HG03432 (cell line): ENCODE measurements at regions not wholly inside any gene's neighbourhood (a gene's known extent, or its start where the extent isn't known, plus 50 kb on each side); places are given as distances from the start of the nearest gene placed in this dataset.

ENCODE experiments used
- ATAC-seq: cut with Tn5 transposase; IDR thresholded peaks from one replicate; pipeline ENCODE4 v1.9.1; 2021; ENCODE audit warnings: mild to moderate bottlenecking, moderate library complexity; ENCODE audit not compliant: unreplicated experiment

DNA sequence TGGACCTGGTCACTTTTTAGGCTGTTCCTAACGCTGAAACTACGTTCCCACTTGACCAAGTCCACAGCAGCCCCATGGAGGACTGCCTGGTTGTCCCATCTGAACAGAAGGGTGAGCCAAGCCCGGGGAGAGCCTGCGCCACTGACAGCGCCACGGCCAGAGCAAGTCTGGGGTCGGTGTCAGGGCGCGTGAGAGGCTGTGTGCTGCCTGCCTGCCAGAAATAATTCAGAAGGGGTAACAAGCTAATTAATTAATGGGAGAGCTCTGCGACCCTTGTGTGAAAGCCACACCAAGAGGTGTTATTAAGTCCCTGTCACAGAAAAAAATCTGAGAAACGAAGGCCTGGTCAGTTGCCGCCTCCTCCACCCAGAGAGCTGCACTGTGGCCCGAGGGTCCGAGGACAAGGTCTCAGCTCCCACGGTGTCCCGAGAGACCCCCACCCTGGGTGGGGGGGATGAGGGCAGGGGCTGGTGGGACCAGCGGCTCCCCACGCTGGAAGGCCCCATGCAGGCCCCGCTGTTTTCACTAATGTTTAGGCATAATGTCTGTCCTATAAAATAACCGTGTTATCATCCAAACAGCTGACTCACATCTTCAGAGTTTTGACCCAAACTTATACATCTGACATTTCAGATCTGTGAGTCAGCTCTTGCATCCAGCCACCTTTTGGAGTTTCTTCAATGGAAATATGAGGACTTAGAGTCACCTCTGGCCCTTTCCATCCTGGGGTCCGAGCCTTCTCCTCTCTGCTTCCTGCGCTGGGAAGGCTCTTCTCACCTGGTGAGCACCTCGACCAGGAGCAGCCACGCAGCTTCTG, 58.5 kb downstream of the DLL1 start:
- ATAC-seq, result no peak

GRCh38 chr6:170231293-170232185, 59.3 kb downstream of the DLL1 start:
- no peak for ATAC-seq

- ATAC-seq, result no peak
Measured at GRCh38 chr6:170230520-170231292, 60.2 kb downstream of the DLL1 start.

DNA sequence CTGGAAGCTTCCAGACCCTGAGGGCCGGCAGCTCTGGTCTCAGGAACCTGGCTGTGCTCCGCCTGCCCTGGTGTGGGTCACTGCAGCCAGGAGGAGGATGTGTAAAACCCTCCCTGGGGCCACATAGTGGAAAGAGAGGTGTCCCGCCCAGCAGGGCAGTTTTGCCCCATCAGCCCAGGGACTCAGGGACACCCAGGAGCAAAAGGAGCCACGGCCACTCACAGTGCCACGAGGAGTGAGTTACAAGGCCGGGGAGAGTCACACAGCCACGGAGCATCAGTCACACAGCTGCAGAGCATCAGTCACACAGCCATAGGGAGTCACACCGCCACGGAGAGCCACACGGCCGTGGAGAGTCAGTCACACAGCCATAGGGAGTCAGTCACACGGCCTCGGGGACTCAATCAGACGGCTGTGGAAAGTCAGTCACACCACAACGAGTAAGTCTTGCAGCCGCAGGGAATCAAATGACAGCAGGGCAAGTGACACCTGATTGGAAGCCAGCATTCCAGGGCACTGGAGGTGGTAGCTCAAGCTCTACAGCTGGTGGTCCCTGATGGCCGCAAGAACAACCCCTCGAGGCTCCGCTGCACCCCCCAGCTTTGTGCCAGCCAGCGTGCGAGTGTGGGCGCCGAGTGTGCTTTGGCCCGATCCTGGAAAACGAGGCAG, 60.9 kb downstream of the DLL1 start:
- ATAC-seq, result no peak

DNA sequence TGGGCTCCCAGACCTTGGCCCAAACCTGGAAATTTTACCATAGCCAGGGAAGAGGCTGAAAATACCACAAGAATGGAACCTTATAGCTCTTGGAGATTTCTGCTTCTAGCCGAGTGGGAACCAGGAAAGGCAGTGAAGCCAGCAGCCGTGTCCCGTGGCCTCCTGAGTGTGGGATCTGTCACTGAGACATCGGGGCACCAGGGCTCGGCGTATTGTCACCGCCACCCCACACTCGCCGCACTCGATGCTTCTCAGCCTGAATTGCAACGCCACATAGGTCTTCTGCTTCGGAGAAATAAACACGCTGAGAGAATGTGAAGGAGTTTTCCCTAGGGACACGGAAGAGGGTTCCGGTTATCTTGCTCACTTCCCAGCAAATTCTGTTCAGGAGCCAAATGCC, 61.5 kb downstream of the DLL1 start:
- ATAC-seq, result no peak

DNA sequence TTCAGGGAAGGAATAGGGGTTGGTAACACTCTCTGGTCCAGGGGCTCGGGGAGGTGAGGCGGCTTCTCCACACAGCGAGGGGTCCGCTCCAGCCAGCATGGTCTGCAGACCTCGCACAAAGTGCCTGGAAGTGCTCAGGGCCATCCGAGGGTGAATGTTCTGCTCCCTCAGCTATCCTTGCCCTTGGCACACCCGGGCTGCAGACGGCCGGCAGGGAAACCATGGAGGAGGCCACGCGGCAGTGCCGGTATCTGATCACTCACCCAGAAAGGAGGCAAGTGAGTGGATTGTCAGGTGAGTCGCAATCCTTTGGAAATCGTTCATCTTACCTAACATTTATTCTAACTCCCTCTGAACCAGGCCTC, 62.0 kb downstream of the DLL1 start:
- no peak for ATAC-seq

GRCh38 chr6:170227996-170228945, 62.6 kb downstream of the DLL1 start:
- no peak for ATAC-seq

GRCh38 chr6:170227521-170227983, 63.3 kb downstream of the DLL1 start:
- no peak for ATAC-seq

DNA sequence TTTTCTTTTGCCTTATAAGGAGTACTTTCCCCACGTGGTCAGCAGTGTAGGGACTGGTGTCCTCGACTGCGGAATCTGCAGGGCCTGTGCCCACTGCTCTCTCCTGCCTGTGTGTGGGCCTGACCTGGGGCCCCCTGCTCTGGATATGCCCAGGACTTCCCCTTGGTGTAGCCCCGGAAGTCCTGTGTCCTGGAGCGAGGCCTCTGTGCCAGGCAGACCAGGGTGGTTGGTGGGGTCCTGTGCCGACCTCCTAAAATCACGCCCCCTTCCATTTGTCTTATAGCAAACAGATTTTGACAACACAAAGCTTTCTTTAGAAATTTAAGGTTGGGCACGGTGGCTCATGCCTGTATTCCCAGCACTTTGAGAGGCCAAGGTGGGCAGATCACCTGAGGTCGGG, 64.2 kb downstream of the DLL1 start:
- no peak for ATAC-seq

DNA sequence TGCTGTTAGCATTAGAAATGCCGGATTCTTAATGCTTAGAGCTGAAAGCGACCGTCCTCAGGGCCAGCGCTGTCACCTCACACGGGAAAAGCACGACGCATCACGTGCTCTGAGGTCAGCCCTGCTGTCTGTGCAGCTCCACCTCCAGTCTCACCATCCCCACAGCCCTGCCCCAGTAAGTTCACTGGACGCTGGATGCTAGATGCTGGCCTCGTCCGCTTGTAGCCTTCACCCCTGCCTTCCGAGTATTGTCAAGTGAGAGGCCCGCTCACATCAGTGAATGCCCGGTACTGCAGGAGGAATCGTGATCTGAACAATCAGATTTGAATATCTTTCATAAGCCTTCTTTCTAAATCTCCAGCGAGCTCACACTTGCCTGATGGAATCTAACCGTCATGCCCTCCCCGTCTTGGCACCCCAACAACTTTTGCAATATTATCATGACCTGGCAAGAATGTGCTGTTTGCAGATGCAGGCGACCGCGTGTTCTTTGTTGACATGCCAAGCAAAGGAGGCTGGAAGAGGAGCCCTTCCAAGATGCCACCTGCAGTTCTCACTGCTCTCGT, 64.9 kb downstream of the DLL1 start:
- no peak for ATAC-seq

- ATAC-seq, result no peak
Measured at GRCh38 chr6:170224694-170225660, 65.9 kb downstream of the DLL1 start.

- no peak for ATAC-seq
Measured at GRCh38 chr6:170223718-170224693, 66.9 kb downstream of the DLL1 start.

- no peak for ATAC-seq
Measured at GRCh38 chr6:170222498-170223471, 68.1 kb downstream of the DLL1 start.

GRCh38 chr6:170221753-170222400, 69.0 kb downstream of the DLL1 start:
- no peak for ATAC-seq

DNA sequence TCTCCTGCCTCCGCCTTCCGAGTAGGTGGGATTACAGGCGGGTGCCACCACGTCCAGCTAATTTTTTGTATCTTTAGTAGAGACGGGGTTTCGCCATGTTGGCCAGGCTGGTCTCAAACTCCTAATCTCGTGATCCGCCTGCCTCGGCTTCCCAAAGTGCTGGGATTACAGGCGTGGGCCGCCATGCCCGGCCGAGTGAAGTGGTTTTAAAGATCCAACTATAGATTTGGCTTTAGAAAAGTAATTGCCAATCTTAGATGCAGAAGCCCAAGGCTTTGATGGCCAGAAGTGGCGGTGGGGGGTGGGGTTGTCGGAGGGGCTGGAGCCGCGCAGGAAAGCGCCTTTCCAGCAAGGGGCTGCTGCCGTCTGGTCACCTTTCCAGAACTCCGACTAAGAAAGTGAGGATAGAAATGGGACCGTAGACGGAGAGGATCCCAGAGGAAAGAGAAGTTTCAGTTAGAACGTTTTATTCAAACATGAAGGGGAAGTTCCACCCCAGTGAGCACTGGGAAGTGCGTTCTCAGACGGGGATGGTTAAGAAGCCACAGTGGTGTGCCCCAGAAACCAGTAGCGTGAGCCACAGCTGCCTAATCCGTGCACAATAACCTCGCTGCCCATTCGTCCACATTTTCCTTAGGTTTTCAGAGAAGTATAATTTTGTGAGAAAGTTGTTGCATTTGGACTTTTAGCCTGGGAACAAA, 69.7 kb downstream of the DLL1 start:
- ATAC-seq, result no peak
